ENCODE measurements at regions not wholly inside any gene's neighbourhood (a gene's known extent, or its start where the extent isn't known, plus 50 kb on each side); places are given as distances from the start of the nearest gene placed in this dataset.

- no peak for TF ChIP-seq CTCF (conservative IDR thresholded peaks at IDR 0.05 in 1 of 2, IDR thresholded peaks at IDR 0.05 in 1 of 2; ENCODE audit: low read depth in 1 of 2, low read length in 2 of 2)
- no peak for TF ChIP-seq EZH2 (IDR thresholded peaks at IDR 0.05; ENCODE audit: low read length, missing control alignments)
Observed at GRCh38 chr14:30420515-30420914, 138.4 kb upstream of the G2E3 start.
